Neural cell (in vitro differentiated cells): ENCODE measurements at regions not wholly inside any gene's neighbourhood (a gene's known extent, or its start where the extent isn't known, plus 50 kb on each side); places are given as distances from the start of the nearest gene placed in this dataset.

Experiments used
- CTCF ChIP-seq: fragments of 450-650 bp; IDR thresholded peaks from 2 replicates; pipeline ENCODE4 v1.5.1; 2014; ENCODE audit warnings: antibody characterized with exemption, mild to moderate bottlenecking, moderate library complexity; ENCODE audit not compliant: poor library complexity, severe bottlenecking
- EP300 ChIP-seq: fragments of 450-650 bp; conservative IDR thresholded peaks from 2 replicates; pipeline ENCODE4 v1.6.1; 2014; ENCODE audit warnings: antibody characterized with exemption, mild to moderate bottlenecking, moderate library complexity; ENCODE audit not compliant: poor library complexity, severe bottlenecking
- MXI1 ChIP-seq: fragments of 450-650 bp; conservative IDR thresholded peaks from 2 replicates; pipeline ENCODE4 v1.6.1; 2014; ENCODE audit warnings: antibody characterized with exemption, mild to moderate bottlenecking; ENCODE audit not compliant: poor library complexity, severe bottlenecking
- POLR2AphosphoS5 ChIP-seq: IDR thresholded peaks from 2 replicates; pipeline ENCODE4 v1.6.1; 2012
- TAF1 ChIP-seq: IDR thresholded peaks from 2 replicates; pipeline ENCODE4 v1.6.1; 2012; ENCODE audit warnings: low read depth

GRCh38 chr3:3303636-3304035 lies 124.1 kb upstream of the CRBN start:
- TF ChIP-seq CTCF (no peak), TAF1 (no peak), POLR2AphosphoS5 (no peak), MXI1 (no peak), EP300 (no peak)
